Activated T-cell treated with anti-CD3 and anti-CD28 coated beads for 4 hours (primary cell): ENCODE measurements at regions not wholly inside any gene's neighbourhood (a gene's known extent, or its start where the extent isn't known, plus 50 kb on each side); places are given as distances from the start of the nearest gene placed in this dataset.
"Not testable (repeated sequence)": the region's sequence is repeated elsewhere in the genome, so short reads cannot be mapped to it uniquely, and the experiment has no call there.

Source experiments
- DNase-seq: peaks from one replicate; pipeline ENCODE4 v3.0.0-alpha.2; 2020

- DNase-seq: no peak
Observed at GRCh38 chr14:48341069-48341468, 665.7 kb upstream of the MDGA2 start.

- no peak for DNase-seq
Observed at GRCh38 chr14:48333221-48333920, 658.0 kb upstream of the MDGA2 start.

GRCh38 chr14:48331421-48331820 lies 656.0 kb upstream of the MDGA2 start:
- DNase-seq: no peak

GRCh38 chr14:48325486-48325885 lies 650.1 kb upstream of the MDGA2 start:
- DNase-seq: no peak

GRCh38 chr14:48323665-48324064 lies 648.3 kb upstream of the MDGA2 start:
- DNase-seq: no peak

GRCh38 chr14:48319823-48320222 lies 644.4 kb upstream of the MDGA2 start:
- no peak for DNase-seq

GRCh38 chr14:48304729-48305128 lies 629.3 kb upstream of the MDGA2 start:
- DNase-seq: no peak

- no peak for DNase-seq
Observed at GRCh38 chr14:48289701-48290100, 614.3 kb upstream of the MDGA2 start.

- not testable (repeated sequence) for DNase-seq
Observed at GRCh38 chr14:48285217-48285616, 609.8 kb upstream of the MDGA2 start.

GRCh38 chr14:48275301-48275700 lies 599.9 kb upstream of the MDGA2 start:
- DNase-seq: no peak

- no peak for DNase-seq
Observed at GRCh38 chr14:48274826-48275225, 599.4 kb upstream of the MDGA2 start.

- not testable (repeated sequence) for DNase-seq
Observed at GRCh38 chr14:48267926-48268325, 592.5 kb upstream of the MDGA2 start.

GRCh38 chr14:48266201-48266600 lies 590.8 kb upstream of the MDGA2 start:
- DNase-seq: not testable (repeated sequence)

- no peak for DNase-seq
Observed at GRCh38 chr14:48261436-48261835, 586.0 kb upstream of the MDGA2 start.

GRCh38 chr14:48260394-48261295 lies 585.2 kb upstream of the MDGA2 start:
- not testable (repeated sequence) for DNase-seq

GRCh38 chr14:48259876-48260275 lies 584.5 kb upstream of the MDGA2 start:
- DNase-seq: not testable (repeated sequence)

- not testable (repeated sequence) for DNase-seq
Observed at GRCh38 chr14:48259232-48259631, 583.8 kb upstream of the MDGA2 start.

- not testable (repeated sequence) for DNase-seq
Observed at GRCh38 chr14:48258703-48259102, 583.3 kb upstream of the MDGA2 start.

GRCh38 chr14:48253020-48253419 lies 577.6 kb upstream of the MDGA2 start:
- DNase-seq: no peak

GRCh38 chr14:48251290-48251689 lies 575.9 kb upstream of the MDGA2 start:
- no peak for DNase-seq

GRCh38 chr14:48250575-48250974 lies 575.2 kb upstream of the MDGA2 start:
- no peak for DNase-seq

- DNase-seq: no peak
Observed at GRCh38 chr14:48247977-48248376, 572.6 kb upstream of the MDGA2 start.

- no peak for DNase-seq
Observed at GRCh38 chr14:48243900-48244299, 568.5 kb upstream of the MDGA2 start.

GRCh38 chr14:48229091-48229490 lies 553.7 kb upstream of the MDGA2 start:
- DNase-seq: no peak
